H1 (cell line): ENCODE measurements at regions not wholly inside any gene's neighbourhood (a gene's known extent, or its start where the extent isn't known, plus 50 kb on each side); places are given as distances from the start of the nearest gene placed in this dataset.

Experiments
- CHD2 ChIP-seq: IDR thresholded peaks from 2 replicates; pipeline ENCODE4 v1.6.1; 2012; ENCODE audit warnings: low read length, improper control_type of control experiment
- POLR2AphosphoS5 ChIP-seq: IDR thresholded peaks from 2 replicates; pipeline ENCODE4 v1.6.1; 2011; ENCODE audit warnings: low read depth, low read length
- TF ChIP-seq, protein P1 (sequence below), 3 experiments: IDR thresholded peaks; 1 replicate in 2 of 3; 2 replicates in 1 of 3; pipeline versions ENCODE4 v1.5.1 to v1.6.1; 2011; ENCODE audit warnings: low read length in 3 of 3, mild to moderate bottlenecking in 3 of 3, inconsistent platforms in 2 of 3, low read depth in 1 of 3, moderate library complexity in 1 of 3; ENCODE audit not compliant: insufficient read depth in 1 of 3; ENCODE audit errors: control extremely low read depth in 1 of 3

DNA sequence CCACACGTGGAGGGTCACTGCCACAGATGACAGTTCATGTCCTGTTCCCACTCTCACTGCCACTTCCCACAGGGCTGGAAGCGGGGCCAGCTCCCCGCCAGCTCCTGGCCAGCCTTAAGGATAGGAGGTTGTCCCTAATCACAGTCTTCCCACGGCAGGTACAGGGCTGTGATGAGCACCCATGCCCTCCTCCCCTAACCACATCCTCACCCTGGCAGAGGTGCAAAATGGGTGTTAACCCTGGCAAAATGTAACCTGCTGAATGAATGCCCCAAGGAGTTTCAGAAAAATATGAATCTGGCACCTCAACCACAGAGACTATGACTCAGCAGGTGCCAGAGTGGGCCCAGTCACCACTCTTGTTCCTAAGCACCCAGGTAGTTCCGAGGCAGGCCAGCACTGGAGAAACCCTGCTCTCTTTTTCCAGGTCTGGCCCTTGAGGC lies 185.1 kb upstream of the TPM1 start:
- no peak for TF ChIP-seq CHD2
- TF ChIP-seq POLR2AphosphoS5, result no peak
- TF ChIP-seq, protein P1, sequence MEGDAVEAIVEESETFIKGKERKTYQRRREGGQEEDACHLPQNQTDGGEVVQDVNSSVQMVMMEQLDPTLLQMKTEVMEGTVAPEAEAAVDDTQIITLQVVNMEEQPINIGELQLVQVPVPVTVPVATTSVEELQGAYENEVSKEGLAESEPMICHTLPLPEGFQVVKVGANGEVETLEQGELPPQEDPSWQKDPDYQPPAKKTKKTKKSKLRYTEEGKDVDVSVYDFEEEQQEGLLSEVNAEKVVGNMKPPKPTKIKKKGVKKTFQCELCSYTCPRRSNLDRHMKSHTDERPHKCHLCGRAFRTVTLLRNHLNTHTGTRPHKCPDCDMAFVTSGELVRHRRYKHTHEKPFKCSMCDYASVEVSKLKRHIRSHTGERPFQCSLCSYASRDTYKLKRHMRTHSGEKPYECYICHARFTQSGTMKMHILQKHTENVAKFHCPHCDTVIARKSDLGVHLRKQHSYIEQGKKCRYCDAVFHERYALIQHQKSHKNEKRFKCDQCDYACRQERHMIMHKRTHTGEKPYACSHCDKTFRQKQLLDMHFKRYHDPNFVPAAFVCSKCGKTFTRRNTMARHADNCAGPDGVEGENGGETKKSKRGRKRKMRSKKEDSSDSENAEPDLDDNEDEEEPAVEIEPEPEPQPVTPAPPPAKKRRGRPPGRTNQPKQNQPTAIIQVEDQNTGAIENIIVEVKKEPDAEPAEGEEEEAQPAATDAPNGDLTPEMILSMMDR (IDR thresholded peaks at IDR 0.05; ENCODE audit: control extremely low read depth in 1 of 3, insufficient read depth in 1 of 3, low read depth in 1 of 3, low read length in 3 of 3), result no peak
